ENCODE measurements at regions not wholly inside any gene's neighbourhood (a gene's known extent, or its start where the extent isn't known, plus 50 kb on each side); places are given as distances from the start of the nearest gene placed in this dataset.

DNA sequence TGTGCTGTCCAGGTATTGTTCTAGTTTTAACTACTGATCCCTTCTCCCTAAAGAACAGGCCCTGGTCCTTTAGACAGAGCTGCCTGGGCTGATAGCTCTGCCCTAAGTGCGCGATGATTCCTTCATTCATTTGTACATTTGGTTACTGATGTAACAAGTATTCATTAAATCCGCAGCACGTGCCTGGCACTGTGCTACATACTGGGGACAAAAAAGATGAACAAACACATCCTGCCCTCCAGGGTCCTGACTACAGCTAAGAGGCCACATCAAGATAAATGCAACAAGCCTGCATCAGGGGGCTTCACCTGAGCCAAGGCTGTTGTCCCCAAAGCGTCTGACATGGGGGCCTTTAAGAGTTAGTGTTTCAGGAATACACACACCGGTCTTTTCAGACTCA lies 99.0 kb upstream of the PODXL start:
- TF ChIP-seq, protein P1, sequence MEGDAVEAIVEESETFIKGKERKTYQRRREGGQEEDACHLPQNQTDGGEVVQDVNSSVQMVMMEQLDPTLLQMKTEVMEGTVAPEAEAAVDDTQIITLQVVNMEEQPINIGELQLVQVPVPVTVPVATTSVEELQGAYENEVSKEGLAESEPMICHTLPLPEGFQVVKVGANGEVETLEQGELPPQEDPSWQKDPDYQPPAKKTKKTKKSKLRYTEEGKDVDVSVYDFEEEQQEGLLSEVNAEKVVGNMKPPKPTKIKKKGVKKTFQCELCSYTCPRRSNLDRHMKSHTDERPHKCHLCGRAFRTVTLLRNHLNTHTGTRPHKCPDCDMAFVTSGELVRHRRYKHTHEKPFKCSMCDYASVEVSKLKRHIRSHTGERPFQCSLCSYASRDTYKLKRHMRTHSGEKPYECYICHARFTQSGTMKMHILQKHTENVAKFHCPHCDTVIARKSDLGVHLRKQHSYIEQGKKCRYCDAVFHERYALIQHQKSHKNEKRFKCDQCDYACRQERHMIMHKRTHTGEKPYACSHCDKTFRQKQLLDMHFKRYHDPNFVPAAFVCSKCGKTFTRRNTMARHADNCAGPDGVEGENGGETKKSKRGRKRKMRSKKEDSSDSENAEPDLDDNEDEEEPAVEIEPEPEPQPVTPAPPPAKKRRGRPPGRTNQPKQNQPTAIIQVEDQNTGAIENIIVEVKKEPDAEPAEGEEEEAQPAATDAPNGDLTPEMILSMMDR (IDR thresholded peaks at IDR 0.05; ENCODE audit: borderline replicate concordance, control extremely low read depth, extremely low read depth, insufficient read depth, missing control alignments) = no peak
- in situ Hi-C loops (cut with MboI; ENCODE audit: low sequenced_read_pairs, unreplicated experiment) = no loop called here

DNA sequence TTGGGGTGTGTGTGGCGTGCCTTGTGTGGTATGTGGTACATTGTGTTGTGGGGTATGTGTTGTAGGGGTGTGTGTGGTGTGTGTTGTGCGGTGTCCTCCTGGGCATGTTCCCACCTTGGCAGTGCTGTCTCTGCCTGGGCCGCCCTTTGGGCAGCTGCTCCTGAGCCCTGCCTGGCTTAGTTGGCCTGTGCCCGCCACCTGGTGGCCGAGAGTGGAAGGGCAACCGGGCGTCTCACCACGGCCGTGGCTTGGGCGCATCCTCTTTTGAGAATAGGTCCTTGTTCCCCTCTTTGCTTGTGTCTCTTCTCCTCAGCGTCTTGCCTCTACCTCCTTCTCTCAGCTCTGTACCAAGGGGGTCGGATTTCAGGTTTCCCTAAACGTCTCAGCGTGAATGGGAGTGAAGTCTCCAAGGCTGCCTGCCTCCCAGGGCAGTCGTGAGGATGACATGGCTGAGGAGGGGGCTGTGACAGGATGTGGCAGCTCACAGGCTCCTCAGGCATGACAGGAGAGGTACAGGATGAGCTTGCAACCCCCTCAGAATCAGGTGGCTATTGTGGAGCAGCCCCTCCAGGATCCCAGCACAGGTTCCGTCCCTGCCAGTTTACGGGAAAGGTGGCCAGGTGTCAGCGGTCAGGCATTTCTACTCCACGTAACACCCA lies 98.4 kb upstream of the PODXL start:
- DNase-seq (ENCODE audit: low spot score) = peak; percentile 93
- TF ChIP-seq, protein P1 (IDR thresholded peaks at IDR 0.05; ENCODE audit: borderline replicate concordance, control extremely low read depth, extremely low read depth, insufficient read depth, missing control alignments) = peak; percentile 97
- in situ Hi-C loops (cut with MboI; ENCODE audit: low sequenced_read_pairs, unreplicated experiment) = no loop called here

More for the DNA sequence above, 99.0 kb upstream of the PODXL start:
- DNase-seq (ENCODE audit: low spot score) = peak; percentile 14

DNA sequence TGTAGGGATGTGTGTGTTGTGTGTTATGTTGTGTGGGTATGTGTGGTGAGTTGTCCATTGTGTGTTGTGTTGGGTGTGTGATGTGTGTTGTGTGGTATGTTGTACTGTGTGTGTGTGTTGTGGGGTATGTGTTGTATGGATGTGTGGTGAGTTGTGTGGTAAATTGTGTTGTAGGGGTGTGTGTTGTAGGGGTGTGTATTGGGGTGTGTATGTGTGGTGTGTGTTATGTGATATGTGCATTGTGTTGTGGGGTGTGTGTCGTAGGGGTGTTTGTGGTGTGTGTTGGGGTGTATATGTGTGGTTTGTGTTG lies 97.8 kb upstream of the PODXL start:
- DNase-seq (ENCODE audit: low spot score) = no peak
- TF ChIP-seq, protein P1 (IDR thresholded peaks at IDR 0.05; ENCODE audit: borderline replicate concordance, control extremely low read depth, extremely low read depth, insufficient read depth, missing control alignments) = no peak
- in situ Hi-C loops (cut with MboI; ENCODE audit: low sequenced_read_pairs, unreplicated experiment) = no loop called here

DNA sequence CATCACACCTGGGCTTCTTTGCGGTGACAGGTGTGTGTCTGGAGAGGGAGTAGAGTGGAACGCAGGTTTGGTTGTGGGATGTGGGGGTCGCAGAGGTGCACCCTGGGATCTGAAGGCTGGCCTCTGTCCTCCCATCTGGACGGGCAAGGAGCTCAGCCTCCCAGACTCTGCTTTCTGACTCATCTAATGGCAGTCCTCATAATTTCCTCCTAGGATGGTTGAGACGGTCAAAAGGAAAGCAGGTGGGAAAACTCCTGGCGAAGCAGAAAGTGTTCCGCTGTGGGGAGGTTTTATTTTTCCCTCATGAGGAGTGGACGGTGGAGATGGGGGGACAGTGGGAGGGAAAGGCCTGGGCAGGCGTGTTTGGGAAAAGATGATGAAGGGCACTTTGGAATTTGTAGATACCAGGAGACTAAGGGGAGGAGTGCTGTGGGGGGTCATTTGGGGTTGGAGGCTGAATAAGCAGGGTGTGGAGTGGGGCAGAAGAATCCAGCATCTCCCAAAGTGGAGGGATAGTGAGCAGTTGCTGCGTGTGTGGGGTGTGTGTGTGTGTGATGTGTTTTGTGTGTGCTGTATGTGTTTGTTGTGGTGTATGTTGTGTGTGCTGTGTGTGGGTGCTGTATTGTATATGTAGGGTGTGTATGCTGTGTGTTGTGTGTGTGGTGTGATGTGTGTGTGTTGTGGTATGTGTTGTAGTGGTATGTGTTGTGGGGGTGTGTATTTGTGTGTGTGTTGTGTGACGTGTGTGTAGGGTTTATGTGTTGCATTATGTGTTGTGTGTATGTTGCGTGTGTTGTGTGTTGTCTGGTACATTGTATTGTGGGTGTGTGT lies 97.2 kb upstream of the PODXL start:
- no peak for DNase-seq (ENCODE audit: low spot score)
- TF ChIP-seq, protein P1 (IDR thresholded peaks at IDR 0.05; ENCODE audit: borderline replicate concordance, control extremely low read depth, extremely low read depth, insufficient read depth, missing control alignments) = no peak
- in situ Hi-C loops (cut with MboI; ENCODE audit: low sequenced_read_pairs, unreplicated experiment) = no loop called here

DNA sequence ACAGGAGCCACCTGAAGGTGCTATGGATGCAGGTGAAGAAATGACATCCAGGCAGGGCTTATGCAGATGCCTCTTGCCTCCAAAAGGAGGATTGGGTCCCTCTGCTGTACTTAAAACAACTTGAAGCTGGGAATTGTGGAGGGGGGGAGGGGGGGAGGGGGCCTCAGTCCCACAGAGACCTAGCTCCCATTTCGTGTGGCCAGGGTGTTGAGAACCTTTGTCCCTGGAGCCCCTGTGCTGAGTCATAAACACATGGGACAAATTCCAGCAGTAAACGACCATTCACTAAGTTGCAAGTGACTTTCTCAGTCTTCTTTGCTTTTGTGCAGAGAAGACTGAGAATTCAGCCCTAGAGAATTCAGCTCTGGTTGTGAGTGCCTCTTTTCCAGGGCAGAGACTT lies 96.5 kb upstream of the PODXL start:
- TF ChIP-seq, protein P1 (IDR thresholded peaks at IDR 0.05; ENCODE audit: borderline replicate concordance, control extremely low read depth, extremely low read depth, insufficient read depth, missing control alignments) = no peak
- in situ Hi-C loops (cut with MboI; ENCODE audit: low sequenced_read_pairs, unreplicated experiment) = no loop called here
- no peak for DNase-seq (ENCODE audit: low spot score)

DNA sequence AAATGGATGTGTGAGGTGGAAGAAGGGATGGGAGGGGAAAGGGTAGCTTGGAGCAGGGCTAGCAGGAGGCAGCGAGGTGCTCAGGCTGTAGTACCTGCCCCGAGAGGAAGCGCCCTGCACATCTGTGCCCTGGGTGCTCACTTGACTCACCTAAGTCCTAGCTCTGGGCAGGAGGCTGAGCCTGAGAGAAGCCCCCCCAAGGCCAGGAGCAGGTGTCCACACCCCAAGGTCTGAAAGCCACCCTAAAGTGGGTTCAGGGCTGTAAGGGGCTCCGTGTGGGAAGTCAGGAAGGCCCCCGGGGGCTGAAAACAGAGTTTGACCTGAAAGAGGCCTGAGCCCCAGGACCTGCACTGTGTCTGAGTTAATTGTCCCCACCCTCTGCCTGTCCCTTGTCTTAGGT lies 95.8 kb upstream of the PODXL start:
- in situ Hi-C loops (cut with MboI; ENCODE audit: low sequenced_read_pairs, unreplicated experiment) = no loop called here
- TF ChIP-seq, protein P1 (IDR thresholded peaks at IDR 0.05; ENCODE audit: borderline replicate concordance, control extremely low read depth, extremely low read depth, insufficient read depth, missing control alignments) = no peak
- DNase-seq (ENCODE audit: low spot score) = no peak

Measured in GM13976 (cell line).